ENCODE measurements at regions not wholly inside any gene's neighbourhood (a gene's known extent, or its start where the extent isn't known, plus 50 kb on each side); places are given as distances from the start of the nearest gene placed in this dataset.
A peak's percentile ranks its signal among the peaks of the same experiment; 100 is the strongest.
"Not testable (repeated sequence)": the region's sequence is repeated elsewhere in the genome, so short reads cannot be mapped to it uniquely, and the experiment has no call there.

- DNase-seq (ENCODE audit: low spot score) = no peak
Measured at GRCh38 chr5:97544678-97545077, 361.6 kb upstream of the RIOK2 start.

- DNase-seq (ENCODE audit: low spot score) = no peak
Measured at GRCh38 chr5:97545446-97545845, 362.4 kb upstream of the RIOK2 start.

- no peak for DNase-seq (ENCODE audit: low spot score)
Measured at GRCh38 chr5:97545886-97546535, 363.0 kb upstream of the RIOK2 start.

DNA sequence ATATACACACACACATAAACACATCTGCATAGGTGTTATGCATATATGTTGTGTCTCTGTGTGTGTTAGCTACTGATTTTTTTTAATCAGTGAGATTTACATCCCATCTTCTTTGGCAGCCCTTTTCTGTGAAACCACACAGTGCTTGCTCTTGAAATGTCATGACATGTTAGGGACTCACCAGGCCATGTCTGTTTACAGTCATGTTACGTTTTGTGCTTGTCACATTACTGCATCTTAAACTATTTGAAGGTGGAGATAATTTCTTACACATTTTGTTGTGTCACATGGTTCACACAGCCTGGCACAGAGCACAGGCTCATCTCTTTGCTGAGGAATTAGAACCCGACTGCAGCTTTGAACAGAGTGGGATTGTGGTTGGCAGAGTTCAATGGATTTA, 364.4 kb upstream of the RIOK2 start:
- no peak for DNase-seq (ENCODE audit: low spot score)

DNA sequence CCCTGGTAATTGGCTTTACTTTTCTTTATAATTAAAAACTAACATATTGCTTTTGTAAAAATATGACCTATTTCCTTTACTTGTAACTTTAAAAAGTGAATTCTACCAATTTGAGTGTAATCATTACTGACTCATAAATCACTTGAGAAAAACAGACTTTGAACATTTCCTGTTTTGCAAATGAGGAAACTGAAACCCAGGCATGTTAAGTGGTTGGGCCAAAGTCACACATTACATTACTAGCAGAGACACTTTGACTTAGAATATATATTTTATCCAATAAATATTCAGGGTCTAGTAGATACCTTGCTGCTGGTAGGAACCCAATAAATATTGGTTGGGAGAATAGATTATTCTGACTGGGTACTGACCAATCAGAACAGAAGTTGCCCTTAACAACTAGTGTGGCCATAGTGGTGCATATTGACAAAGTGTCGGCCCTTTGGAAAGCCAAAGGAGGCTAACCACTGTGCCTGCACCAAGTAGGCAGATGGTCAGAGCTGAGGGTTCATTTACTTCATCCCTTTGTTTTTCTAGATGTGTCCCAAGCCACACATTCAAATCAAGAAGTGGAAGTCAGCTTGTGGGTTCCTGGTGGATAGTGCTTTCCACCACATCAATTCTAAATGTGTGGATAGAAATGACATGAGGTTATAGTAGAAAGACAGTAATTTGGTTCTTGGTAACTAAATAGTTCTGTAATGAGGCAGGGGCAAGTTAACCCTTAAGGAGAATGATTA, 365.1 kb upstream of the RIOK2 start:
- no peak for DNase-seq (ENCODE audit: low spot score)

GRCh38 chr5:97548739-97549080, 365.7 kb upstream of the RIOK2 start:
- DNase-seq (ENCODE audit: low spot score) = no peak

DNA sequence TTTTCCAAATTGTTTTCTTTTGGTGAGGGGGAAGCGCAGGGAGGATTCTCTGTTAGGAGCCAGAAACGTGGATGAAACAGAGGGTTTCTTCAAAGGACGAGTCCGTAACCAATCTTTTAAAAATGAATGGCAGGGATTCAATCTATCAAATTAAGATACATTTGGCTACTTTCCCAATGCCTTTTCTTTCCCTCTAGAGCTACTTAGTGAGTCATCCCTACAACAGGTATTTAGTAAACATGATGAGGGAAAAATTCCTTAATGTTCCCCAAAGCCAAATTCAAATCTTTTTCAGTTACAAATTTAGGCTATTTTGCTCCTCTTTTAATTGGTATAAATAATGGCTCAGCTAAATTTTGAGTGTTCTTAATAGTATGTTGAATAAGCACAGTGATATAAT, 366.4 kb upstream of the RIOK2 start:
- no peak for DNase-seq (ENCODE audit: low spot score)

GRCh38 chr5:97550164-97550563, 367.1 kb upstream of the RIOK2 start:
- peak; percentile 21 for DNase-seq (ENCODE audit: low spot score)

- DNase-seq (ENCODE audit: low spot score) = no peak
Measured at GRCh38 chr5:97550818-97551217, 367.8 kb upstream of the RIOK2 start.

DNA sequence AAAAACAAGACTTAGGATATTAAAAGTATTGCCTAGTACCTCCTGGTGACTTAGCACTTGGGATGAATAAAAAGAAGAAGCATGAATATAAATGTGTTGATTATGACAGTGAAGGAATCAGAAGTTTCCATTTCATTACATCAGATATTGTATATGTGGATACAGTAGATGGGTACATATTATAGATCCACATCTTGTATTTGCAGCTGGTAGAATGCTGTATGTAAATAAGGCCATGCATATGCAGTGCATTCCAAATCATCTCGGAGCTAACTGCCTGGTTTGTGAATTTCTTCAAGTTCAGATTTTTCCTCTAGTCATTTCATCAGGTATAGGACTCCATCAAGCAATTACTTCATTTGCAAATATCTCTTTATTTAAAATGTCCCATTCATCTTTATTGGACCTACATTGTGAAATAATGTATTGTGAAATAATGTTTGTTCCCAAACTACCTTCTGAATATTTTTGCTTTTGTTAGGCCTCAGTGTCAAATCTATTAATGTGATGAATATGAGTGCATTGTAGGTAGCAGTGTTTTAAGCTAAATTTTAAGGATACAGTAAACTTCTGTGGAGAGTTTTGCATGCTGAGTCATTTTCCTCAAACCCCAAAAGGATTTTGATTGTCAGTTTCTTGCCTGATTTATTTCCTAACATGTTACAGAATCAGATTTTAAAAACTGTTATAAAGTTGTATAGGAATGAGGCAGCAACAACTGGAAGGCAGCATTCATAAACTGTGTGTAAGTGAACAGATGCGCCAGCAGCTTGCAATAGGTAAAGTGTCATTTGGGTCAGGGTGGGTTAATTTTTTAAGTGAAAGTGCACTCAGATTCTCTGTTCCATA, 370.8 kb upstream of the RIOK2 start:
- DNase-seq (ENCODE audit: low spot score) = no peak

GRCh38 chr5:97554977-97555643, 372.1 kb upstream of the RIOK2 start:
- no peak for DNase-seq (ENCODE audit: low spot score)

- DNase-seq (ENCODE audit: low spot score) = no peak
Measured at GRCh38 chr5:97555644-97555981, 372.6 kb upstream of the RIOK2 start.

DNA sequence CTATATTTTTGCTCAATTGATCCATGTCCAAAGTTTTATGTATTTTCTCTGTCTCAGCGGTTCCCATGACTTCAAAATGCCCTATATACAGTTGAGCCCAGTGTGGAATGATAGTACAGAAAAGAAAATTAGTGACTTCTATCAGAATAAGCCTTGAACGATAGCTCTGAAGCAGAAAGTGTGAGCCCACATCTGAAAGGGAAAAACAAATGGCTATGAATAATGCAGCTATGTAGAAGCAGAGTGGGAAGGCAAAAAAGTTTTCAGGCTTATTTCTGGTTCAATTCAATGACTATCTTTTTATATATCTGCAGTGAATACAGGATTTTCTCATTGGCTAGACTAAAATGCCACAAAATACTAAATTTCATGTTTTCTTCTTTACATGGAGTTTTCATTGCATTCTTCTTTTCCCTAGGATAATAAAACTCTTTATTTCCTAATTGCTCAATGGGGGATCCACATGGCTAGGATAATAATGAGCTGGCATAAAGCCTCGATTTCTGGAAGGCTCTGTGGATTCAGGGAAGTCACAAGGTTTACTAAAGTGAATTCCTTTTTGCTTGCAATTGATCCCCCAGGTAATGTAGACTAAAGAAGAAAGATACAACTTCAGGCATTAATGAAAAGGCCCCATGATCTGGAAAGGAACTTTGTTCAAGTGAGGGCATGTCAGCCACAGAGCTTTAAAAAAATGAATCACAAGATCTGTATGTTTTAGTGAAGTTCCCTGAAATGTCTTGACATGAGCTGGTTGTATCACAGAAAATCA, 377.0 kb upstream of the RIOK2 start:
- no peak for DNase-seq (ENCODE audit: low spot score)

DNA sequence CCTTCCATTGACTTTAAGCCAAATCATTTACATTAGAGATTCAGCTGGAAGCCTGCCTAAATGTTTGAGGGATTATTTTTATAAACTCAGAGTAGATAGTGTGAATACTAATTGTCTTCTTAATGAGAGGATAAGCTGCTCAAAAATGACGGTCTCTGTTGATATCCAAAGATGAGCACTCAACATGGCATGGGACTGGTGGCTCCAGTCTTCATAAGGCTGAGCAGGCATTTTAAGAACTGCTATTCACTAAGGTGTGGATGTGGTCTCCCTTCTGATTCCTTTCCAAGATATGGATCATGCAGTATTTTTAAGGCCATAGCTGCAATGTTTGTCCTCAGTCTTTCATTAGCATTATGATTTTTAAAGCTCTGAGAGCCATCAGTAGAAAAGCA, 377.5 kb upstream of the RIOK2 start:
- DNase-seq (ENCODE audit: low spot score) = no peak

- DNase-seq (ENCODE audit: low spot score) = no peak
Measured at GRCh38 chr5:97563050-97563657, 380.1 kb upstream of the RIOK2 start.

DNA sequence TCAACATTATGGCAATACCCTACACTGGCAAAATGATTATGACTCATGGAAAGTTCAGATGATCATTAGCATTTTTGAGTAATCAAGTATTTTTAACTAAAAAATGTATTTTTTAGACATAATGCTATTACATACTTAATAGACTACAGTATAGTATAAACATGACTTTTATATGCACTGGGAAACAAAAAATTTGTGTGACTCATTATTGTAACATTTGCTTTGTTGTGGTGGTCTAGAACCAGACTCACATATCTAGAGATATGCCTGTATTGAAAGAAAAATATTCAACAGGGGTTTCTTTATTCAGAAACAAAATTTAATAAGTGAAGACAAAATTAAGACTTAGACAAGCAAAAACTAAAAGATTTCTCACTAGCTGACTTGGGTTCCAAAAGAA, 385.3 kb upstream of the RIOK2 start:
- no peak for DNase-seq (ENCODE audit: low spot score)

DNA sequence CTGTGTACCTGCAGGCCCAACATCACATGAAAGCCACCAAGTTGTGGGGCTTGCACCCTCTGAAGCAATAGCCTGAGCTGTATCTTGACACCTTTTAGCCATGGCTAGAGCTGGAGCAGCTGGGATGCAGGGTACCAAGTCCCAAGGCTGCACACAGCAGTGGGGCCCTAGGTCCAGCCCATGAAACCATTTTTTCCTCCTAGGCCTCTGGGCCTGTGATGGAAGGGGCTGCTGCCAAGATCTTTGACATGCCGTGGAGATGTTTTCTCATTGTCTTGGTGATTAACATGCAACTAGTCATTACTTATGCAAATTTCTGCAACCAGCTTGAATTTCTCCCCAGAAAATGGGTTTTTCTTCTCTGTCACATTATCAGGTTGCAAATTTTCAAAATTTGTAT, 387.2 kb upstream of the RIOK2 start:
- DNase-seq (ENCODE audit: low spot score) = no peak

GRCh38 chr5:97575322-97575721, 392.3 kb upstream of the RIOK2 start:
- DNase-seq (ENCODE audit: low spot score) = no peak

DNA sequence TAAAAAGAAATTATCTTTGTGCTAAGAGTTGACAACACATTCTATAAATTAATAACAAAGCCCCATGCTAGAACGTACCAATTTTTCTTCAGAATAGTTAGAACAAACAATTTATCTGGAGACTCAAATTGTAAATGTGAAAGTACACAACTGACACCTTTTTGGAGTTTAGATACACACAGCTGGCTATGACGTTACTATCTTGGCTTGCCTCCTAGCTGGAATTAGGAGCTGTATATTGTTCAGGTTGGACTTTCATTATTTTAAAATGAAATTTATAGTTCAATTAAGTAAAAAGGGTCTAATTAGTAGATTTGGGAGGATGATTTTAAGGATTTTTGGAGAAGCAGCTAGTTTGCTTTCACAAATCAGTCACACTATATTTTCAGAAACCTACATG, 393.9 kb upstream of the RIOK2 start:
- no peak for DNase-seq (ENCODE audit: low spot score)

- not testable (repeated sequence) for DNase-seq (ENCODE audit: low spot score)
Measured at GRCh38 chr5:97579977-97580376, 396.9 kb upstream of the RIOK2 start.

DNA sequence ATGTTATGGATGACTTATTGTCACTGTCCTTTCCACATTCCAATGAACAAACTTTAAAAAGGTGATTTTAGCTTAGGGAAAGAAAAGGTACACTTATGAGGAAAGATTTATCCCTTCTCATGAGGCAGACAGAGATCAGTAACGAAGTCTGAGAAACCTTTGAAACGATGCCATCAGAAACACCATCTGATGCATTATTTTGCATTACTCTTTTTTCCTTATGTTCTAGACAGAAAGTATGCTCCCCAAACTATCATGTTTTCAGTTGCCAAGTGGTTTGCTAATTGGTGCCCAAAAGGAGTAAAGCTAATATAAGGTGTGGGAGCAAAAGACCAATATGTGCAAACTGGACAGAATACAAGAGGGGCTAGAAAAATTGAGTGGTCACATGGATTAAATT, 397.7 kb upstream of the RIOK2 start:
- no peak for DNase-seq (ENCODE audit: low spot score)

GRCh38 chr5:97591781-97592180, 408.7 kb upstream of the RIOK2 start:
- no peak for DNase-seq (ENCODE audit: low spot score)

Data from SW480 (cell line).